Tibial artery (tissue), 4 donors: ENCODE measurements at regions not wholly inside any gene's neighbourhood (a gene's known extent, or its start where the extent isn't known, plus 50 kb on each side); places are given as distances from the start of the nearest gene placed in this dataset.
"Not testable (repeated sequence)": the region's sequence is repeated elsewhere in the genome, so short reads cannot be mapped to it uniquely, and the experiment has no call there.

Experiments
- DNase-seq, 2 donors: peaks; one replicate each; pipeline ENCODE4 v3.0.0-alpha.2; 2019
- H3K27ac ChIP-seq, 2 donors: fragments of 200-600 bp; sonication (generic) in 1 of 2; 1 replicate in 1 of 2; 2 replicates in 1 of 2; pipeline ENCODE4 v1.5.1; 2018 to 2019; ENCODE audit warnings: mild to moderate bottlenecking in 1 of 2
- H3K27me3 ChIP-seq, 2 donors: fragments of 200-600 bp; sonication (generic) in 1 of 2; one replicate each; pipeline versions ENCODE4 v1.5.1 to v1.6.0; 2016 to 2019
- H3K36me3 ChIP-seq, 3 donors: fragments of 200-600 bp; sonication (generic) in 2 of 3; one replicate each; pipeline ENCODE4 v1.5.1; 2016 to 2019; ENCODE audit warnings: mild to moderate bottlenecking in 2 of 3
- H3K4me1 ChIP-seq, 4 donors: fragments of 200-600 bp; sonication (generic) in 2 of 4; 1 replicate in 3 of 4; 2 replicates in 1 of 4; pipeline ENCODE4 v1.5.1; 2016 to 2019
- H3K4me3 ChIP-seq, 2 donors: fragments of 200-600 bp; sonication (generic) in 1 of 2; 1 replicate in 1 of 2; 2 replicates in 1 of 2; pipeline ENCODE4 v1.5.1; 2018 to 2019; ENCODE audit warnings: mild to moderate bottlenecking in 2 of 2
- H3K9me3 ChIP-seq, 3 donors: fragments of 200-600 bp; sonication (generic) in 1 of 3; one replicate each; pipeline ENCODE4 v1.5.1; 2016 to 2019
- CTCF ChIP-seq, 2 experiments: fragments of 200-600 bp in 1 of 2; fragments of 450-650 bp in 1 of 2; IDR thresholded peaks; one replicate each; pipeline ENCODE4 v1.5.1; 2017 to 2019; ENCODE audit warnings: antibody characterized with exemption in 2 of 2, mild to moderate bottlenecking in 1 of 2, moderate library complexity in 1 of 2
- intact Hi-C: fragments of 100-400 bp; cut with DNase I; formaldehyde crosslinking; loops from one replicate; pipeline ENCODE4 v1.15.0; 2023; ENCODE audit warnings: low total_unique reads

- intact Hi-C loops = no loop called here
- Histone ChIP-seq H3K9me3 (no peaks in the 10 kb centered on the region), H3K27ac (no peak overlapping the region), H3K36me3 (no peaks in the 10 kb centered on the region), H3K27me3 (no peaks in the 10 kb centered on the region), H3K4me1 (no peaks in the 10 kb centered on the region), H3K4me3 (no peak overlapping the region)
- no peak for DNase-seq
- TF ChIP-seq CTCF (IDR thresholded peaks at IDR 0.05) = no peak
Observed at GRCh38 chr6:78538002-78538401, 329.3 kb upstream of the IRAK1BP1 start.

GRCh38 chr6:78547636-78548035, 319.7 kb upstream of the IRAK1BP1 start:
- H3K27me3 ChIP-seq, H3K27ac ChIP-seq, DNase-seq, H3K4me3 ChIP-seq, H3K9me3 ChIP-seq, intact Hi-C loops, H3K4me1 ChIP-seq, H3K36me3 ChIP-seq: not testable (repeated sequence)

GRCh38 chr6:78551361-78551760, 316.0 kb upstream of the IRAK1BP1 start:
- DNase-seq = no peak
- no peaks in the 10 kb centered on the region for H3K27me3 ChIP-seq
- no peak overlapping the region for H3K4me3 ChIP-seq
- H3K9me3 ChIP-seq = peaks cover 0 to 6% (median 4%) of the 10 kb centered on the region in 3 donors
- no peaks in the 10 kb centered on the region for H3K4me1 ChIP-seq
- H3K27ac ChIP-seq = no peak overlapping the region
- TF ChIP-seq CTCF (IDR thresholded peaks at IDR 0.05) = no peak
- intact Hi-C loops = no loop called here
- H3K36me3 ChIP-seq = no peaks in the 10 kb centered on the region

- no peak for TF ChIP-seq CTCF (IDR thresholded peaks at IDR 0.05)
- H3K9me3 ChIP-seq = peaks cover 0 to 6% (median 4%) of the 10 kb centered on the region in 3 donors
- no peaks in the 10 kb centered on the region for H3K4me1 ChIP-seq
- no peak for DNase-seq
- H3K4me3 ChIP-seq = no peak overlapping the region
- no peaks in the 10 kb centered on the region for H3K36me3 ChIP-seq
- H3K27ac ChIP-seq = no peak overlapping the region
- no peaks in the 10 kb centered on the region for H3K27me3 ChIP-seq
- intact Hi-C loops = no loop called here
Observed at GRCh38 chr6:78552435-78552834, 314.9 kb upstream of the IRAK1BP1 start.

GRCh38 chr6:78554341-78554740, 313.0 kb upstream of the IRAK1BP1 start:
- Histone ChIP-seq H3K27ac (no peak overlapping the region), H3K9me3 (peaks cover 0 to 6% (median 4%) of the 10 kb centered on the region in 3 donors), H3K4me1 (no peaks in the 10 kb centered on the region), H3K4me3 (no peak overlapping the region), H3K36me3 (no peaks in the 10 kb centered on the region), H3K27me3 (no peaks in the 10 kb centered on the region)
- intact Hi-C loops = no loop called here
- TF ChIP-seq CTCF (IDR thresholded peaks at IDR 0.05) = no peak
- no peak for DNase-seq

GRCh38 chr6:78559056-78559455, 308.3 kb upstream of the IRAK1BP1 start:
- intact Hi-C loops = no loop called here
- DNase-seq = no peak
- Histone ChIP-seq H3K36me3 (no peaks in the 10 kb centered on the region), H3K4me3 (no peak overlapping the region), H3K4me1 (no peaks in the 10 kb centered on the region), H3K27ac (no peak overlapping the region), H3K9me3 (no peaks in the 10 kb centered on the region), H3K27me3 (no peaks in the 10 kb centered on the region)
- TF ChIP-seq CTCF (IDR thresholded peaks at IDR 0.05) = no peak
